Activated CD8-positive, alpha-beta memory T cell treated with anti-CD3 and anti-CD28 coated beads, Interleukin-2, amount 50 U/mL, for 4 hours (primary cell): ENCODE measurements at regions not wholly inside any gene's neighbourhood (a gene's known extent, or its start where the extent isn't known, plus 50 kb on each side); places are given as distances from the start of the nearest gene placed in this dataset.

Experiments
- DNase-seq: peaks from one replicate; pipeline ENCODE4 v3.0.0-alpha.2; 2020

- no peak for DNase-seq
Measured at GRCh38 chr2:128557831-128558241, 239.2 kb upstream of the HS6ST1 start.

- DNase-seq = no peak
Measured at GRCh38 chr2:128558441-128558840, 239.8 kb upstream of the HS6ST1 start.

GRCh38 chr2:128558895-128559532 is 240.3 kb upstream of the HS6ST1 start:
- DNase-seq = no peak

GRCh38 chr2:128559533-128560515 is 241.2 kb upstream of the HS6ST1 start:
- DNase-seq = no peak

- no peak for DNase-seq
Measured at GRCh38 chr2:128560718-128561117, 242.1 kb upstream of the HS6ST1 start.

GRCh38 chr2:128562471-128563347 is 244.0 kb upstream of the HS6ST1 start:
- no peak for DNase-seq

- DNase-seq = no peak
Measured at GRCh38 chr2:128563348-128563687, 244.7 kb upstream of the HS6ST1 start.

- no peak for DNase-seq
Measured at GRCh38 chr2:128564131-128564530, 245.5 kb upstream of the HS6ST1 start.

GRCh38 chr2:128564551-128564950 is 245.9 kb upstream of the HS6ST1 start:
- no peak for DNase-seq

- no peak for DNase-seq
Measured at GRCh38 chr2:128565441-128565840, 246.8 kb upstream of the HS6ST1 start.

GRCh38 chr2:128566671-128567070 is 248.0 kb upstream of the HS6ST1 start:
- no peak for DNase-seq

GRCh38 chr2:128568106-128568505 is 249.4 kb upstream of the HS6ST1 start:
- no peak for DNase-seq

GRCh38 chr2:128573116-128573515 is 254.4 kb upstream of the HS6ST1 start:
- DNase-seq = no peak

GRCh38 chr2:128573531-128573930 is 254.9 kb upstream of the HS6ST1 start:
- DNase-seq = no peak

- no peak for DNase-seq
Measured at GRCh38 chr2:128577141-128577930, 258.7 kb upstream of the HS6ST1 start.

- no peak for DNase-seq
Measured at GRCh38 chr2:128578406-128579390, 260.0 kb upstream of the HS6ST1 start.

GRCh38 chr2:128579825-128580224 is 261.2 kb upstream of the HS6ST1 start:
- DNase-seq = no peak

GRCh38 chr2:128580988-128581848 is 262.6 kb upstream of the HS6ST1 start:
- no peak for DNase-seq

GRCh38 chr2:128581849-128582244 is 263.2 kb upstream of the HS6ST1 start:
- no peak for DNase-seq

GRCh38 chr2:128584296-128584890 is 265.7 kb upstream of the HS6ST1 start:
- no peak for DNase-seq
